Frontal cortex (tissue), 3 donors: ENCODE measurements at regions not wholly inside any gene's neighbourhood (a gene's known extent, or its start where the extent isn't known, plus 50 kb on each side); places are given as distances from the start of the nearest gene placed in this dataset.

Source experiments
- DNase-seq, 2 donors: peaks; one replicate each; pipeline ENCODE4 v3.0.0; 2012; ENCODE audit warnings: low spot score in 2 of 2
- FAIRE-seq: peaks from 2 replicates; lab custom pipeline; 2012; peaks lifted over from hg19 to GRCh38; lab: Jason Lieb, UNC
- donor health status: control.
- donor health status: control.
- donor health status: control.

DNA sequence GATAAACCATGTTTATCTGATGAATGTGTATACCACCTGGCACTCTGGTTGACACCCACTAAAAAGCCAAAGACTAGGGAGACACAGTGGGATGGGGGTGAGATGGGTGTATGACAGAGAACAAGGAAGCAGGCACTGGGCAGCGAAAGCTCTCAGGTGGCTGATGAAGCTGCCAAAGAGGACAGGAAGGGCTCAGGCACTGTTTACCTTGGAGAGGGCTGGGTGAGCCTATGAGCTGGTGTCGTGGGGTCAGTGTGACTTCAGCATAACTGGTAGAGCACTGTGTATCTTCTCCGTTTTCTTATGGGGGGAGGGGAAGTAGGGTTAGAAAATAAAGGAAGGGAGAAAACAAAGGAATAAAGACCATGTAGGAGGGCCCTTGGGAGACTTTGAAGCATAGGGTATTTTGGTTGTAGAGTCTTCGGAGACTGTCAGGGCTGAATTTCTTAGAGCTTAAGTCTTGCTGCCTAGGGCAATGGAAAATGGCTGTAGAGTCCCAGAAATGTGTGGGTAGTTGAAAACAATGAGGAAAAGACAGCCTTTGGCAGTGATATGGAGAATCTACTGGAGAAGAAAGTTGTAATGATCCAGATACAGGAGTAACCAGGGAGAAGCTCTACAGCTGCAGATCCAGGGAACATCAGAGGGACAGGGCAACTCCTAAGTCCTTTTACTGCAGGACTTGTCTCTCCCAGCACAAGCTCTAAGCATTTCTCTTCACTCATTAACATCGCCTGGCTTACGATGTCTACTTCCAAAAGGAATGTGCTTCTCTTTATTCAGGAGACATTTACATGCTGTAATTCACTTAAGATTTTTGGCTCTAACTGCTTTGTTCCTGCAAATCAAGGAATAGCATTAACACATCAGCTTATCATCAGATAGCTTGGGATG lies 120.0 kb downstream of the AQP4 start:
- FAIRE-seq (no peak), DNase-seq (no peak)

DNA sequence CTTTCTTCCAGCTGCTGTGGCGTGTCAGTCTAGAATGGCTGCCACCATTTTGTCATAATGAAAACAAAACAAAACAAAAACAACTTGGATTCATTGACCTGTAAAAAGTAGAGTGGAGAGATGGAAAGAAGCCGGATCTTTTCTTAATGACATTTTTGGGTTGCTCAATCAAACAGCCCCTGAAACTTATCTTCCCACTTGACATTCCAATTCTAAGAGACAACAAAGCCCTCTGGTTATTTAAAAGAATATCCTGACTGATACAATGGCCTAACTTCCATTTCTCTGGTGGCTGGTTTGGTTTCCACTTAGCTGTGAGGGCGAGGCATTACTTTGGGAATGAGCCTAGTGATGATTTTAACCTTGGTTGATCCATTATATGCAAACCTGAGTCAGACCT lies 123.7 kb downstream of the AQP4 start:
- FAIRE-seq (no peak), DNase-seq (no peak)

GRCh38 chr18:26741048-26741447 lies 124.5 kb downstream of the AQP4 start:
- no peak for FAIRE-seq
- DNase-seq = no peak

- FAIRE-seq (no peak), DNase-seq (no peak)
Observed at GRCh38 chr18:26740396-26740795, 125.1 kb downstream of the AQP4 start.

DNA sequence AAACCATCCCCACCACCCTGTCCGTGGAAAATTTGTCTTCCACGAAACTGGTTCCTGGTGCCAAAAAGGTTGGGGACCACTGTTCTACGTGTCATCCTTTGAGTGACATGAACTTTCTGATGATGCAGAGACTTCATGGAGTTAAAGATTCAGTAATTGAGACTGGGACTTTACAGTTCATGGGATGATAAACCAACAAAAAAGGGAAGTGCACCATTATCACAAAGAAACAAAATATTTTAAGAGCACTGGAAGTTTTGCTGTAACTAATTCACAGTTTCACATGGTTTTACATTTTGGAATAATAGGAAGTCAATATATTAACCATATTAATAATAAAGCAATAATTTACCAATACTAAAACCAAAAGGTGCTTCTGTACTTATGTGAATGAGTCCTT lies 126.8 kb downstream of the AQP4 start:
- DNase-seq (no peak), FAIRE-seq (no peak)

GRCh38 chr18:26736301-26736700 lies 129.2 kb downstream of the AQP4 start:
- FAIRE-seq = no peak

GRCh38 chr18:26734760-26735159 lies 130.7 kb downstream of the AQP4 start:
- FAIRE-seq (no peak), DNase-seq (no peak)

More at GRCh38 chr18:26736301-26736700, 129.2 kb downstream of the AQP4 start:
- no peak for DNase-seq

- DNase-seq (no peak), FAIRE-seq (no peak)
Observed at GRCh38 chr18:26729449-26729848, 136.1 kb downstream of the AQP4 start.

DNA sequence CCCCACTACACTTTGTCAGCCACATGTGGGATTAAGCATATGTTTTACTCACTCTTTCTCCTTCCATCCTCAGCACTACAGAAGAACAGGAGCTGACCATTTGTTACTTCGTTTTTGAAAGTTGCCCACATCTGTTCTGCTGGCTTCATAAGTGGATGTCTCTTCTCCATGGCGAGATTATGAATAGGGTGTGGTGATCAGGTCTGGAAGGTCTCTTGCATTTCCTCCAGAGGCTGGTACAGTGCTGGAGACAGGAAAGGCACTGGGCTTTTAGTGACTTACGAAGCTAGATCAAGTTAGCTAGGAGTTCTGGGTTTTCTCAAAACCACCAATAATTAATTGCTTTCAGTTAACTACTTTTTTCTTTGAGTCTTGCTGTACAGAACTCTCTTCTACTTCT lies 136.5 kb downstream of the AQP4 start:
- FAIRE-seq = no peak

DNA sequence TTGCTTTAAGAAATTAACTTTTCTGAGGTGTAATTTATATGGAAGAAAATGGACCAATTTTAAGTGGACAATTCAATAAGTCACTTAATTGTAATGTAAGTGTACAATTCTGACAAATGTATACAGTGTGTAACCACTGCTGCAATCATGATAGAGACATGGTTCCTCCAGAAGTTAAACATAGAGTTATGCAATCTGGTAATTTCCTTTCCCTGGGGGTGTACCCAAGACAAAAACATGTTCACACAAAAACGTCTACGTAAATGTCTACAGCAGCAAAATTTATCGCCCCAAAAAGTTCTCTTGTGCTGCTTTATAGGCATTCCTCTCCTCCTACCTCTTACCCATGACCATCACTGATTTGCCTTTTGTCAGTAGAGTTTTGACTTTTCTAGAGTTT lies 141.5 kb downstream of the AQP4 start:
- no peak for DNase-seq
- FAIRE-seq = no peak

More for the DNA sequence above, 136.5 kb downstream of the AQP4 start:
- no peak for DNase-seq

DNA sequence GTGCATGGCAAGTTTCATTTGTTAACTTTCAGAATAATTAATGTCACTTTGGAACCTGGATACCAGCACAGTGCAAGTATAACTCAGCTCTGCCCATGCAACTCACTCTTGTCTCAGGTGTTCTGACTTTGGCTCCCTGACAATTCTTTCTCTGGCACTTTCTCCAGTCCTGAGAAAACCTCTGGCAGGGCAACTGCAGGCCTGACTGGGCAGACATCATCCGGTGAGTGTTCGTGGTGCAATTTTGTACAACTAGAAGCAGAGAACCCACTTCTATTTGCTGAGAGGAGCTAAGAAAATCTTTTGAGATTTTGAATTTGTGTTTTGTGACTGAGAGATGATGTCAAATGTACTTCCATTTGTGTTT lies 143.0 kb downstream of the AQP4 start:
- FAIRE-seq = no peak
- DNase-seq = no peak

GRCh38 chr18:26721854-26722564 lies 143.5 kb downstream of the AQP4 start:
- no peak for FAIRE-seq
- no peak for DNase-seq

GRCh38 chr18:26719896-26720295 lies 145.6 kb downstream of the AQP4 start:
- DNase-seq (no peak), FAIRE-seq (no peak)

GRCh38 chr18:26717123-26717719 lies 148.3 kb downstream of the AQP4 start:
- DNase-seq (no peak), FAIRE-seq (no peak)

GRCh38 chr18:26714739-26715138 lies 150.8 kb downstream of the AQP4 start:
- DNase-seq = no peak
- no peak for FAIRE-seq

GRCh38 chr18:26711756-26712155 lies 153.8 kb downstream of the AQP4 start:
- no peak for DNase-seq
- no peak for FAIRE-seq

DNA sequence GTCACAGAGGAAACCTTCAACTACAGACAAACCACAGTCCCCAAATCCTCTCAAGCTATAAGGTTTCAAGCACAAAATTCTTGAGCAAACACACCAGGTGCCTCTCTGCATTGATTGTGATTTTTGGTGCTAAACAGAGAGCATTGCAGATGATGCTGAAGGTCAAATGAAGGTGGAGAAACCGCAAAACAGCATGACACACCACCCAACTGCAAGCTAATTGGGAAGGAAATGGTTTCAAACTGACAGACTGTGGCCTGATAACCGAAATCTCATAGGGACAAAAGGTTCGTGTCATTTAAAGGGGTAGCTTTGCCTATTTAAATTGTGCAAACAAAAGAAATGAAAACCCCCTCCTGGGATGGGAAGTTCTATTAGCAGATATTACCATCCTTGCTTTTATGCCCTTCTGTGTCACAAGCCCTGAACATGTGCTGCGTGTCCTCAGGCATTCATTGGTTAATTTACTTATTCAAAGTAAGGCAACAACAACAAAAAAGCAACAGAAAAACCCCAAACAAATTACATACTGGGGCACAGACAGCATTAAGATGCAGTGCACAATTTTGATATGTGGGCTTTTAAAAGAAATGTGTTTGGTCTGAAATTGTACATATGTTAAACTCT lies 154.9 kb downstream of the AQP4 start:
- DNase-seq (no peak), FAIRE-seq (no peak)

DNA sequence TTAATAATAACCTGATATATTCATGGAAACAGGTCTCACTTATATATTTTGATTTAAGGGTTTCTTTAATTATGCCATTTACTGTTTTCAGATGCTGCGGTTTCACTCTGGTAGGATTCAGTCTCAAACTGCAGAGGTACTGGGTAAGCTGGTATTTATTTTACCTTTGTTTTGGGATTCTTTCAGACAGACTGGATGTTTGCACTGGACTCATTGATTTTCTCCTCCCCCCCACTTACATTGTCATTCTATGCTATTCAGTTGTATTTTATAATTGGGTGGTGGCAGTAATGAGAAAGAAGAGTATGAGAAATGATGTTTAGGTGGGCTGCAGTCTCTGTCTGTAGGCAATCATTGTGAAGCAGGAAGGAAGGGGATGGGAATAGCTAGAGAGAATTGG lies 155.6 kb downstream of the AQP4 start:
- DNase-seq (no peak), FAIRE-seq (no peak)

DNA sequence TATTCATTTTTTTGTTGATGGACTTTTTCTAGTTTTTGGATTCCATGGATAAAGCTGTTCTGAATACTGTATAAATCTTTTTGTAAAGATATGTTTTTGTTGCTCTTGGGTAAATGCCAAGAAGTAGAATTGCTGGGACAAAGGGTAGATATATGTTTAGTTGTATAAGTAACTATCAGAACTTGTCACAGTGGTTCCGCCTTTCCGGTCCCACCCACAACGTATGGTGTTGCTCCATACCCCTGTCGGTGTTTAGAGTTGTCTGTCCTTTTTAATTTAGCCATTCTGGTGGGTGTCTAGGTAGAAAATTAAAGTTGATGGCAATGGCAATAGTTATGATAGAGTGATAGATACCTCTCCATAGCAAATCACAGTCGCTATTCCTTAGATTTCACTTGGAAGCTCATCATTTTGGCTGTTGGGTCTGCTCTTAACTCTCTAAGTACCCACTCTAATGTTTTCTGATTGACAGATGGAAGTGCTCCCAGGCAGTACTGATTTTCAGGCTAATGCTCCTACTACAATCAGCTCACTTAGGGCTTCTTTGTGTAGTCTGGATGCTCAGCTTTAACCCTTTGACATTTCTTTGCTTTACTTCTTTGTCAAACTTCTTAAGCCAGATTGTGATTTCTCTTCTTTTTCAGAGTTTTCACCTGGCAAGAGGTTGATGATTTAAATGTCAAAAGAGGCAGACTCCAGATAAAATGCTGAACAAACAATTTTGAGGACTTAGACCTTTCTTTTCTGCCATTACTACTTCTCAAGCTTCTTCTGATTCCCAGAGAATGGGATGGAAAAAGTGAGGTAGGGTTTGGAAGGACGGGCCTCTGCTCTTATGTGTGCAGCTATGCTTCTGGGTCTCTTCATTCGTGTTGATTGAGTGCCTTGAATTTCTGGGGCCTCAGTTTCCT lies 156.4 kb downstream of the AQP4 start:
- DNase-seq (no peak), FAIRE-seq (no peak)
